ENCODE measurements at regions not wholly inside any gene's neighbourhood (a gene's known extent, or its start where the extent isn't known, plus 50 kb on each side); places are given as distances from the start of the nearest gene placed in this dataset.

DNA sequence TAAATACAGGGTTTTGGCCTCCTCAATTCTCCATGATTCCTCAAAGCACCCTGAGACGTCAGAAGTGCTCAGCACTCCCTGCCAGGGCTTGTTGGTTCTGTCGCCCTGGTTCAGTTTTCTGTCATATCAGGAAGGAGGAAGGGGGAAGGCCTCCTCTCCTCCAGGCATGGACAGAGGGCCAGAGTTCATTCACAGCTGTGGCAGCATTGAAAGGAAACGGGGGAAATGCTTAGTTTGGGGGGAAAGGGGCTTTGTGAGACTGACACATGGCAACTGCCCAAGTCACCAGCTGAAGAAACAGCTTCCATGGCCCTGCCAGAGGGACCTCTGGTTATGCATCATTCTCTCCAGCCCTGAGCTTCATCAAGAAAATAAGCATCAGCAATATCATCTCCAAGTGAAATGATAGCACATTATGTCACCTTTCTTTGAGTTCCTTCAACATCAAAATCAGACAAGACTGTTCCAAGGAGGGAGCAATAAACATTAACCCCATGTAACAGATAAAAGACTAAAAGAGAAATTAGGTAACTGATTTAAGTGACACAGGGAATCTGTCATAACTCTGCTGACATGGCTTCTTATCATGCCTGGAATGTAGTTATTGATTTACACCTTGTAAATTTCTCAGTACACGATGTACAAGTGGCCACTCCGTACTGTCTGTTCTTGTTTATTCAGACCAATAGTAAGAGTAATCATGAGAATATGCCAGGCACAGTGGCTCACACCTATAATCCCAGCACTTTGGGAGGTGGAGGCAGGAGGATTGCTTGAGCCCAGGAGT, 103.2 kb upstream of the SLC25A33 start:
- TF ChIP-seq CTCF (IDR thresholded peaks at IDR 0.05; ENCODE audit: low read depth, low read length): no peak
- no peak overlapping the region for H3K4me3 ChIP-seq (ENCODE audit: low read depth, low read length)

- no peak for TF ChIP-seq CTCF (IDR thresholded peaks at IDR 0.05; ENCODE audit: low read depth, low read length)
- H3K4me3 ChIP-seq (ENCODE audit: low read depth, low read length): no peak overlapping the region
These were observed 101.3 kb upstream of the SLC25A33 start for GRCh38 chr1:9437961-9438430.

- no peak for TF ChIP-seq CTCF (IDR thresholded peaks at IDR 0.05; ENCODE audit: low read depth, low read length)
- H3K4me3 ChIP-seq (ENCODE audit: low read depth, low read length): peak overlapping the region; percentile 2; the same call in 1 of the 2 replicates
These were observed 100.7 kb upstream of the SLC25A33 start for GRCh38 chr1:9438431-9439073.

- TF ChIP-seq CTCF (IDR thresholded peaks at IDR 0.05; ENCODE audit: low read depth, low read length): no peak
- H3K4me3 ChIP-seq (ENCODE audit: low read depth, low read length): no peak overlapping the region; the same call in 1 of the 2 replicates
These were observed 100.0 kb upstream of the SLC25A33 start for GRCh38 chr1:9439074-9439761.

DNA sequence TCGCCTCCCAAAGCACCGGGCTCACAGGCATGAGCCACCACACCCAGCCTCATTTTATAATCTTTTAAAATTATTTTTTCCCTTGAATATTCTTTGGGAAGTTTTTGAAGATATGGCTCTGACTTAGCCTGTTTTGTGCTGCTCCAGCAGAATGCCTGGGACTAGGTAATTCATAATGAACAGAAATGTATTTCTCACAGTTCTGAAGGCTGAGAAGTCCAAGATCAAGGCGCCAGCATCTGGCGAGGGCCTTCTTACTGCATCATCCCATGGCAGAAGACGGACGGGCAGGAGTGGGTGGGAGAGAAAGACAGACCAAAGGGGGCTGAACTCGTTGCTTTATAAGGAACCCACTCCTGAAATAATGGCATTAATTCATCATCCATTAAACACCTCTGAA, 99.0 kb upstream of the SLC25A33 start:
- no peak for TF ChIP-seq CTCF (IDR thresholded peaks at IDR 0.05; ENCODE audit: low read depth, low read length)
- H3K4me3 ChIP-seq (ENCODE audit: low read depth, low read length): no peak overlapping the region

GRCh38 chr1:9440763-9441194, 98.5 kb upstream of the SLC25A33 start:
- H3K4me3 ChIP-seq (ENCODE audit: low read depth, low read length): no peak overlapping the region
- TF ChIP-seq CTCF (IDR thresholded peaks at IDR 0.05; ENCODE audit: low read depth, low read length): no peak

Measured in WI38 (cell line).